Right lobe of liver (tissue), 4 donors: ENCODE measurements at regions not wholly inside any gene's neighbourhood (a gene's known extent, or its start where the extent isn't known, plus 50 kb on each side); places are given as distances from the start of the nearest gene placed in this dataset.

Experiments used
- POLR2A ChIP-seq: fragments of 450-650 bp; IDR thresholded peaks from one replicate; pipeline ENCODE4 v1.6.1; 2017; ENCODE audit warnings: antibody characterized with exemption, mild to moderate bottlenecking
- TF ChIP-seq, protein P1 (sequence below), 4 donors: fragments of 200-600 bp in 3 of 4; fragments of 450-650 bp in 1 of 4; IDR thresholded peaks; one replicate each; pipeline versions ENCODE4 v1.5.1 to v1.8.0; 2016 to 2022; ENCODE audit warnings: antibody characterized with exemption in 4 of 4, mild to moderate bottlenecking in 2 of 4
- donor health status: DM: no; HTN: no; CAD: no.
- donor health status: DM: no; HTN: no; CAD: no.
- donor health status: DM: no; HTN: yes; CAD: no.

DNA sequence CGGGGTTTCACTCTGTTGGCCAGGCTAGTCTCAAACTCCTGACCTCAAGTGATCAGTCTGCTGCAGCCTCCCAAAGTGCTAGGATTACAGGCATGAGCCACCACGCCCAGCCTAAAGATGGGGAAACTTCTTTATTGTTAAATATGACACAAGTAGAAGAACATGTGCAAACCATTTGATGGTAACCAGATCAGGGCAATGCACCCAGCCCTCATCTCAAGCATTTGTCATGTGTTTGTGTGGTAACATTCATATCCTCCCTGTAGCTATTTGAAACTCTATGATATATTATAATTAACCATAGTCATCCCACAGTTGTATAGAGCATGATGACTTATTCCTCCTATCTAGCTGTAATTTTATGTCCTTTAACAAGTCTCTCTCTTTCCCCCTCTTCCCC is 119.5 kb upstream of the TMPRSS2 start:
- TF ChIP-seq, protein P1, sequence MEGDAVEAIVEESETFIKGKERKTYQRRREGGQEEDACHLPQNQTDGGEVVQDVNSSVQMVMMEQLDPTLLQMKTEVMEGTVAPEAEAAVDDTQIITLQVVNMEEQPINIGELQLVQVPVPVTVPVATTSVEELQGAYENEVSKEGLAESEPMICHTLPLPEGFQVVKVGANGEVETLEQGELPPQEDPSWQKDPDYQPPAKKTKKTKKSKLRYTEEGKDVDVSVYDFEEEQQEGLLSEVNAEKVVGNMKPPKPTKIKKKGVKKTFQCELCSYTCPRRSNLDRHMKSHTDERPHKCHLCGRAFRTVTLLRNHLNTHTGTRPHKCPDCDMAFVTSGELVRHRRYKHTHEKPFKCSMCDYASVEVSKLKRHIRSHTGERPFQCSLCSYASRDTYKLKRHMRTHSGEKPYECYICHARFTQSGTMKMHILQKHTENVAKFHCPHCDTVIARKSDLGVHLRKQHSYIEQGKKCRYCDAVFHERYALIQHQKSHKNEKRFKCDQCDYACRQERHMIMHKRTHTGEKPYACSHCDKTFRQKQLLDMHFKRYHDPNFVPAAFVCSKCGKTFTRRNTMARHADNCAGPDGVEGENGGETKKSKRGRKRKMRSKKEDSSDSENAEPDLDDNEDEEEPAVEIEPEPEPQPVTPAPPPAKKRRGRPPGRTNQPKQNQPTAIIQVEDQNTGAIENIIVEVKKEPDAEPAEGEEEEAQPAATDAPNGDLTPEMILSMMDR (IDR thresholded peaks at IDR 0.05): no peak
- no peak for TF ChIP-seq POLR2A
